ENCODE measurements at regions not wholly inside any gene's neighbourhood (a gene's known extent, or its start where the extent isn't known, plus 50 kb on each side); places are given as distances from the start of the nearest gene placed in this dataset.

DNA sequence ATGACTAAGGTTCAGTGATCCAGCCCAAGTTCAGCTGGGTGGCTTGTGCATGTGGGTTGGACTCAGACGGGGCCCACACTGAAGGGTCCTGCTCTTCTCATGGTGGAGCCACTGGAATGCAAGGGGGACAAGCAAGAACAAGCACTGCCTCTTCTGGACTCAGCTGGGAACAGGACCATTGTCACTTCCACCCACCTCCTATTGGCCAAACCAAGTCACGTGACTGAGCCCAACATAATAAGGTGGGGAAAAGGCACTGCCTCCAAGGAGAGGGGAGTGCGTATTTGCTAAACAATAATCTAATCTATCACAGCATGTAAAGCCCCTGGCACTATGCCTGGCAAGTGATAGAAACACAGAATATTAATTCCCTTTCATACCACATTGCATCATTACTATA is 87.1 kb downstream of the CHST1 start:
- TF ChIP-seq FOXM1 (IDR thresholded peaks at IDR 0.05; ENCODE audit: borderline replicate concordance, low read depth) (no peak), USF1 (IDR thresholded peaks at IDR 0.05) (peak; percentile 61; the same call in 1 of the 2 replicates), TCF12 (IDR thresholded peaks at IDR 0.05; ENCODE audit: low read depth) (no peak), CREB1 (IDR thresholded peaks at IDR 0.05; ENCODE audit: low read depth) (no peak), EP300 (IDR thresholded peaks at IDR 0.05; ENCODE audit: borderline replicate concordance) (no peak), CEBPB (IDR thresholded peaks at IDR 0.05) (no peak)
- TF ChIP-seq, protein P1, sequence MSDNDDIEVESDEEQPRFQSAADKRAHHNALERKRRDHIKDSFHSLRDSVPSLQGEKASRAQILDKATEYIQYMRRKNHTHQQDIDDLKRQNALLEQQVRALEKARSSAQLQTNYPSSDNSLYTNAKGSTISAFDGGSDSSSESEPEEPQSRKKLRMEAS (IDR thresholded peaks at IDR 0.05) = no peak
- TF ChIP-seq, protein P2, sequence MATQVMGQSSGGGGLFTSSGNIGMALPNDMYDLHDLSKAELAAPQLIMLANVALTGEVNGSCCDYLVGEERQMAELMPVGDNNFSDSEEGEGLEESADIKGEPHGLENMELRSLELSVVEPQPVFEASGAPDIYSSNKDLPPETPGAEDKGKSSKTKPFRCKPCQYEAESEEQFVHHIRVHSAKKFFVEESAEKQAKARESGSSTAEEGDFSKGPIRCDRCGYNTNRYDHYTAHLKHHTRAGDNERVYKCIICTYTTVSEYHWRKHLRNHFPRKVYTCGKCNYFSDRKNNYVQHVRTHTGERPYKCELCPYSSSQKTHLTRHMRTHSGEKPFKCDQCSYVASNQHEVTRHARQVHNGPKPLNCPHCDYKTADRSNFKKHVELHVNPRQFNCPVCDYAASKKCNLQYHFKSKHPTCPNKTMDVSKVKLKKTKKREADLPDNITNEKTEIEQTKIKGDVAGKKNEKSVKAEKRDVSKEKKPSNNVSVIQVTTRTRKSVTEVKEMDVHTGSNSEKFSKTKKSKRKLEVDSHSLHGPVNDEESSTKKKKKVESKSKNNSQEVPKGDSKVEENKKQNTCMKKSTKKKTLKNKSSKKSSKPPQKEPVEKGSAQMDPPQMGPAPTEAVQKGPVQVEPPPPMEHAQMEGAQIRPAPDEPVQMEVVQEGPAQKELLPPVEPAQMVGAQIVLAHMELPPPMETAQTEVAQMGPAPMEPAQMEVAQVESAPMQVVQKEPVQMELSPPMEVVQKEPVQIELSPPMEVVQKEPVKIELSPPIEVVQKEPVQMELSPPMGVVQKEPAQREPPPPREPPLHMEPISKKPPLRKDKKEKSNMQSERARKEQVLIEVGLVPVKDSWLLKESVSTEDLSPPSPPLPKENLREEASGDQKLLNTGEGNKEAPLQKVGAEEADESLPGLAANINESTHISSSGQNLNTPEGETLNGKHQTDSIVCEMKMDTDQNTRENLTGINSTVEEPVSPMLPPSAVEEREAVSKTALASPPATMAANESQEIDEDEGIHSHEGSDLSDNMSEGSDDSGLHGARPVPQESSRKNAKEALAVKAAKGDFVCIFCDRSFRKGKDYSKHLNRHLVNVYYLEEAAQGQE (IDR thresholded peaks at IDR 0.05; ENCODE audit: low read depth) = no peak

Data from Ishikawa (cell line).